ENCODE measurements at regions not wholly inside any gene's neighbourhood (a gene's known extent, or its start where the extent isn't known, plus 50 kb on each side); places are given as distances from the start of the nearest gene placed in this dataset.
"Not testable (repeated sequence)": the region's sequence is repeated elsewhere in the genome, so short reads cannot be mapped to it uniquely, and the experiment has no call there.

GRCh38 chr9:64058070-64058469, 1226.9 kb downstream of the FOXD4L5 start:
- H3K36me3 Mint-ChIP-seq, H3K27ac Mint-ChIP-seq, H3K4me1 Mint-ChIP-seq, H3K4me3 Mint-ChIP-seq, H3K9me3 Mint-ChIP-seq, DNase-seq, H3K27me3 Mint-ChIP-seq: not testable (repeated sequence)

GRCh38 chr9:64057553-64057952, 1227.5 kb downstream of the FOXD4L5 start:
- Mint-ChIP-seq H3K27ac (no peak overlapping the region), H3K36me3 (no peaks in the 10 kb centered on the region)

GRCh38 chr9:64028925-64029324, 1256.1 kb downstream of the FOXD4L5 start:
- not testable (repeated sequence) for H3K27me3 Mint-ChIP-seq, DNase-seq, H3K36me3 Mint-ChIP-seq, H3K9me3 Mint-ChIP-seq, H3K4me1 Mint-ChIP-seq, H3K27ac Mint-ChIP-seq, H3K4me3 Mint-ChIP-seq

More at GRCh38 chr9:64057553-64057952, 1227.5 kb downstream of the FOXD4L5 start:
- H3K9me3 Mint-ChIP-seq: no peaks in the 10 kb centered on the region
- no peak overlapping the region for H3K4me3 Mint-ChIP-seq
- no peaks in the 10 kb centered on the region for H3K27me3 Mint-ChIP-seq
- no peak for DNase-seq
- H3K4me1 Mint-ChIP-seq: no peaks in the 10 kb centered on the region

- not testable (repeated sequence) for H3K27me3 Mint-ChIP-seq, H3K27ac Mint-ChIP-seq
These were observed 1264.1 kb downstream of the FOXD4L5 start for GRCh38 chr9:64020696-64021491.

DNA sequence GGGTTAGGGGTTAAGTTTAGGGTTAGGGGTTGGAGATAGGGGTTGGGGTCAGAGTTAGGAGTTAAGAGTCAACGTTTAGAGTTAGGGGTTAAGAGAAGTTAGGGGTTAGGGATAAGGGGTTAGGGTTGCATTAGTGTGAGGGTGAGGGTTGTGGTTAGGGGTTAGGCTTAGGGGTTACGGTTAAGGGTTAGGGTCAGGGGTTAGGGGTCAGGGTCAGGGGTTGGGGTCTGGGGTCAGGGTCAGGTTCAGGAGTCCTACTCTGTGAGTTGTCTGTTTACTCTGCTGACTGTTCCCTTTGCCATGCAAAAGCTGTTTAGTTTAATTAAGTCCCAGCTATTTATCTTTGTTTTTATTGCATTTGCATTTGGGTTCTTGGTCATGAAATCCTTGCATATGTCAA, 1267.3 kb downstream of the FOXD4L5 start:
- H3K4me1 Mint-ChIP-seq, H3K36me3 Mint-ChIP-seq, H3K27ac Mint-ChIP-seq, DNase-seq, H3K27me3 Mint-ChIP-seq, H3K9me3 Mint-ChIP-seq, H3K4me3 Mint-ChIP-seq: not testable (repeated sequence)

More at GRCh38 chr9:64020696-64021491, 1264.1 kb downstream of the FOXD4L5 start:
- not testable (repeated sequence) for DNase-seq, H3K4me3 Mint-ChIP-seq, H3K4me1 Mint-ChIP-seq, H3K36me3 Mint-ChIP-seq, H3K9me3 Mint-ChIP-seq

- peak overlapping the region; percentile 71 for H3K4me3 Mint-ChIP-seq
These were observed 1268.1 kb downstream of the FOXD4L5 start for GRCh38 chr9:64016845-64017406.

GRCh38 chr9:64016246-64016645, 1268.8 kb downstream of the FOXD4L5 start:
- not testable (repeated sequence) for H3K36me3 Mint-ChIP-seq, H3K4me1 Mint-ChIP-seq, DNase-seq, H3K9me3 Mint-ChIP-seq, H3K27me3 Mint-ChIP-seq
- Mint-ChIP-seq H3K27ac (peak overlapping the region; percentile 65), H3K4me3 (peak overlapping the region; percentile 76)

More at GRCh38 chr9:64016845-64017406, 1268.1 kb downstream of the FOXD4L5 start:
- not testable (repeated sequence) for H3K36me3 Mint-ChIP-seq, H3K27me3 Mint-ChIP-seq, H3K4me1 Mint-ChIP-seq, H3K9me3 Mint-ChIP-seq
- peak; percentile 21 for DNase-seq
- H3K27ac Mint-ChIP-seq: peak overlapping the region; percentile 48

GRCh38 chr9:64015136-64015535, 1269.9 kb downstream of the FOXD4L5 start:
- no peaks in the 10 kb centered on the region for H3K4me1 Mint-ChIP-seq
- H3K4me3 Mint-ChIP-seq: no peak overlapping the region
- H3K9me3 Mint-ChIP-seq: no peaks in the 10 kb centered on the region
- no peaks in the 10 kb centered on the region for H3K27me3 Mint-ChIP-seq
- H3K27ac Mint-ChIP-seq: no peak overlapping the region
- H3K36me3 Mint-ChIP-seq: no peaks in the 10 kb centered on the region
- no peak for DNase-seq

DNA sequence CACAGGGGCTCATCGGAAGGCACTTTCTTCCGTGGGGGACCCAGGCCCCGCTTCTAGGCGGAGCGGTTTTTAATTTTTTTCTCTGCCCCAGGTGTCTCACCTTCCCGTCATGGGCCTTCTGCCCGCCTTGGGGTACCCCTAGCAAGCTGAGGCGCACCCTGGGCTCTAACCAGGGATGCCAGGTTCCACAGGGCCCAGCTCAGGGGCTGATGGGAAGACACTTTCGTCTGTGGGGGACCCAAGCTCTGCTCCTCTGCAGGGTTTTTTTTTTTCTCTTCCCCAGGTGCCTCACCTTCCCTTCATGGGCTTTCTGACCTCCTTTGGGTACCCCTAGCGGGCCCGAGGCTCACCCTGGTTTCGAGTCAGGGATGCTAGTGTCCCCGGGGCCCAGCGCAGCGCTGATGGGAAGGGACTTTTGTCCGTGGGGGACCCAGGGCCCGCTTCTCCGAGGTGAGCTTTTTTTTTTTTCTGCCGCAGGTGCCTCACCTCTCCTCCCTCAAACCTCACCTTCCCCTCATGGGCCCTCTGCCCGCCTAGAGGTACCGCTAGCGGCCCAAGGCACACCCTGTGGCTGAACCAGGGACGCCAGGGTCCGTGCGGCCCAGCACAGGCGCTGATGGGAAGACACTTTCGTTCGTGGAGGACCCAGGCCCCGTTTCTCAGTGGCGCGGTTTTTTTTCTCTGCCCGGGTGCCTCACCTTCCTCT, 1270.5 kb downstream of the FOXD4L5 start:
- not testable (repeated sequence) for DNase-seq, H3K4me3 Mint-ChIP-seq, H3K4me1 Mint-ChIP-seq, H3K27me3 Mint-ChIP-seq, H3K36me3 Mint-ChIP-seq, H3K9me3 Mint-ChIP-seq, H3K27ac Mint-ChIP-seq

DNA sequence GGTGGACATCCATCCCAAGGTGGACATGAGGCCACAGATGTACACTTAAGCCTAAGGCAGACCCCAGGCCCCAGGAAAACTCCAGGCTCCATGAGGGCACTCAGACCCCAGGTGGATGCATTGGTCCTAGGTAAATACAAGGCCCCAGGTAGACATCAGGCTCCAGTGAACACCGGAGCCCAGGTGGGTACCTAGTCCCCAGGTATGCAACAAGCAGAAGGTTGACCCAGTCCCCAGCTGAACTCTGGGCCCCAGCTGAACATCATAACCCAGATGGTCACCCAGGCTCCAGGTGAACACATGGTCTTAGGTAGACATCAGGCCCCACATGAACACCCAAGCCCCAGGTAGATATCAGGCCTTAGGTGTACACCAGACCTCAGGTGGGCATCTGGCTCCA, 1271.9 kb downstream of the FOXD4L5 start:
- H3K27ac Mint-ChIP-seq, H3K27me3 Mint-ChIP-seq, H3K9me3 Mint-ChIP-seq, DNase-seq, H3K4me1 Mint-ChIP-seq, H3K36me3 Mint-ChIP-seq, H3K4me3 Mint-ChIP-seq: not testable (repeated sequence)

- not testable (repeated sequence) for H3K27me3 Mint-ChIP-seq, H3K27ac Mint-ChIP-seq, H3K36me3 Mint-ChIP-seq, DNase-seq, H3K4me1 Mint-ChIP-seq, H3K9me3 Mint-ChIP-seq, H3K4me3 Mint-ChIP-seq
These were observed 1273.0 kb downstream of the FOXD4L5 start for GRCh38 chr9:64012014-64012413.

GRCh38 chr9:63979741-63980140, 1305.3 kb downstream of the FOXD4L5 start:
- H3K27ac Mint-ChIP-seq, H3K4me3 Mint-ChIP-seq, H3K4me1 Mint-ChIP-seq, H3K27me3 Mint-ChIP-seq, H3K36me3 Mint-ChIP-seq, H3K9me3 Mint-ChIP-seq, DNase-seq: not testable (repeated sequence)
